ENCODE measurements at regions not wholly inside any gene's neighbourhood (a gene's known extent, or its start where the extent isn't known, plus 50 kb on each side); places are given as distances from the start of the nearest gene placed in this dataset.
A peak's percentile ranks its signal among the peaks of the same experiment; 100 is the strongest.

- TF ChIP-seq SPI1 (IDR thresholded peaks at IDR 0.05; ENCODE audit: low read depth, low read length), result no peak
- no peak for TF ChIP-seq POU2F2 (IDR thresholded peaks at IDR 0.05; ENCODE audit: low read depth, low read length)
- TF ChIP-seq POLR2AphosphoS5 (IDR thresholded peaks at IDR 0.05; ENCODE audit: low read depth, low read length), result no peak
- TF ChIP-seq POLR2A (IDR thresholded peaks at IDR 0.05; ENCODE audit: low read depth, low read length), result no peak
- TF ChIP-seq TAF1 (IDR thresholded peaks at IDR 0.05; ENCODE audit: low read depth, low read length), result no peak
- TF ChIP-seq PAX5 (IDR thresholded peaks at IDR 0.05; ENCODE audit: insufficient read depth, low read length, severe bottlenecking), result no peak
- DNase-seq (ENCODE audit: insufficient read length, low spot score) (no peak), FAIRE-seq (no peak)
Measured at GRCh38 chr18:72223733-72224132, 320.4 kb downstream of the CBLN2 start.

GRCh38 chr18:72208920-72209676 lies 335.0 kb downstream of the CBLN2 start:
- no peak for FAIRE-seq
- no peak for TF ChIP-seq POU2F2 (IDR thresholded peaks at IDR 0.05; ENCODE audit: low read depth, low read length)

GRCh38 chr18:72207280-72207679 lies 336.9 kb downstream of the CBLN2 start:
- FAIRE-seq (no peak), DNase-seq (ENCODE audit: insufficient read length, low spot score) (no peak)
- no peak for TF ChIP-seq SPI1 (IDR thresholded peaks at IDR 0.05; ENCODE audit: low read depth, low read length)
- no peak for TF ChIP-seq PAX5 (IDR thresholded peaks at IDR 0.05; ENCODE audit: insufficient read depth, low read length, severe bottlenecking)
- no peak for TF ChIP-seq TAF1 (IDR thresholded peaks at IDR 0.05; ENCODE audit: low read depth, low read length)
- TF ChIP-seq POU2F2 (IDR thresholded peaks at IDR 0.05; ENCODE audit: low read depth, low read length), result no peak
- TF ChIP-seq POLR2AphosphoS5 (IDR thresholded peaks at IDR 0.05; ENCODE audit: low read depth, low read length), result no peak
- no peak for TF ChIP-seq POLR2A (IDR thresholded peaks at IDR 0.05; ENCODE audit: low read depth, low read length)

More at GRCh38 chr18:72208920-72209676, 335.0 kb downstream of the CBLN2 start:
- no peak for DNase-seq (ENCODE audit: insufficient read length, low spot score)

GRCh38 chr18:72206814-72207213 lies 337.3 kb downstream of the CBLN2 start:
- TF ChIP-seq POLR2AphosphoS5 (IDR thresholded peaks at IDR 0.05; ENCODE audit: low read depth, low read length), result no peak
- no peak for TF ChIP-seq POU2F2 (IDR thresholded peaks at IDR 0.05; ENCODE audit: low read depth, low read length)
- TF ChIP-seq POLR2A (IDR thresholded peaks at IDR 0.05; ENCODE audit: low read depth, low read length), result no peak
- no peak for TF ChIP-seq PAX5 (IDR thresholded peaks at IDR 0.05; ENCODE audit: insufficient read depth, low read length, severe bottlenecking)
- TF ChIP-seq SPI1 (IDR thresholded peaks at IDR 0.05; ENCODE audit: low read depth, low read length), result no peak
- no peak for TF ChIP-seq TAF1 (IDR thresholded peaks at IDR 0.05; ENCODE audit: low read depth, low read length)
- DNase-seq (ENCODE audit: insufficient read length, low spot score) (no peak), FAIRE-seq (no peak)

GRCh38 chr18:72201032-72201431 lies 343.1 kb downstream of the CBLN2 start:
- TF ChIP-seq PAX5 (IDR thresholded peaks at IDR 0.05; ENCODE audit: insufficient read depth, low read length, severe bottlenecking) (no peak), POU2F2 (IDR thresholded peaks at IDR 0.05; ENCODE audit: low read depth, low read length) (no peak), POLR2A (IDR thresholded peaks at IDR 0.05; ENCODE audit: low read depth, low read length) (no peak), SPI1 (IDR thresholded peaks at IDR 0.05; ENCODE audit: low read depth, low read length) (no peak)
- FAIRE-seq (no peak), DNase-seq (ENCODE audit: insufficient read length, low spot score) (no peak)

GRCh38 chr18:72197591-72197990 lies 346.6 kb downstream of the CBLN2 start:
- no peak for TF ChIP-seq POLR2AphosphoS5 (IDR thresholded peaks at IDR 0.05; ENCODE audit: low read depth, low read length)
- no peak for TF ChIP-seq PAX5 (IDR thresholded peaks at IDR 0.05; ENCODE audit: insufficient read depth, low read length, severe bottlenecking)
- no peak for TF ChIP-seq SPI1 (IDR thresholded peaks at IDR 0.05; ENCODE audit: low read depth, low read length)
- no peak for TF ChIP-seq POU2F2 (IDR thresholded peaks at IDR 0.05; ENCODE audit: low read depth, low read length)
- no peak for TF ChIP-seq POLR2A (IDR thresholded peaks at IDR 0.05; ENCODE audit: low read depth, low read length)
- TF ChIP-seq TAF1 (IDR thresholded peaks at IDR 0.05; ENCODE audit: low read depth, low read length), result no peak
- DNase-seq (ENCODE audit: insufficient read length, low spot score) (no peak), FAIRE-seq (no peak)

- DNase-seq (ENCODE audit: insufficient read length, low spot score) (no peak), FAIRE-seq (no peak)
- no peak for TF ChIP-seq POLR2A (IDR thresholded peaks at IDR 0.05; ENCODE audit: low read depth, low read length)
- no peak for TF ChIP-seq PAX5 (IDR thresholded peaks at IDR 0.05; ENCODE audit: insufficient read depth, low read length, severe bottlenecking)
- TF ChIP-seq SPI1 (IDR thresholded peaks at IDR 0.05; ENCODE audit: low read depth, low read length), result no peak
- TF ChIP-seq POLR2AphosphoS5 (IDR thresholded peaks at IDR 0.05; ENCODE audit: low read depth, low read length), result no peak
- TF ChIP-seq POU2F2 (IDR thresholded peaks at IDR 0.05; ENCODE audit: low read depth, low read length), result no peak
Measured at GRCh38 chr18:72194072-72194471, 350.1 kb downstream of the CBLN2 start.

- FAIRE-seq (no peak), DNase-seq (ENCODE audit: insufficient read length, low spot score) (no peak)
- TF ChIP-seq TAF1 (IDR thresholded peaks at IDR 0.05; ENCODE audit: low read depth, low read length) (no peak), POLR2AphosphoS5 (IDR thresholded peaks at IDR 0.05; ENCODE audit: low read depth, low read length) (no peak), POU2F2 (IDR thresholded peaks at IDR 0.05; ENCODE audit: low read depth, low read length) (no peak), PAX5 (IDR thresholded peaks at IDR 0.05; ENCODE audit: insufficient read depth, low read length, severe bottlenecking) (no peak), SPI1 (IDR thresholded peaks at IDR 0.05; ENCODE audit: low read depth, low read length) (no peak), POLR2A (IDR thresholded peaks at IDR 0.05; ENCODE audit: low read depth, low read length) (no peak)
Measured at GRCh38 chr18:72187956-72188355, 356.2 kb downstream of the CBLN2 start.

- no peak for TF ChIP-seq POLR2AphosphoS5 (IDR thresholded peaks at IDR 0.05; ENCODE audit: low read depth, low read length)
- TF ChIP-seq SPI1 (IDR thresholded peaks at IDR 0.05; ENCODE audit: low read depth, low read length), result 0 out of 2 replicates have a peak, but pooled peaks have one; percentile 22
- TF ChIP-seq POU2F2 (IDR thresholded peaks at IDR 0.05; ENCODE audit: low read depth, low read length), result peak; percentile 92
- no peak for TF ChIP-seq POLR2A (IDR thresholded peaks at IDR 0.05; ENCODE audit: low read depth, low read length)
- TF ChIP-seq TAF1 (IDR thresholded peaks at IDR 0.05; ENCODE audit: low read depth, low read length), result no peak
- peak; percentile 66 for TF ChIP-seq PAX5 (IDR thresholded peaks at IDR 0.05; ENCODE audit: insufficient read depth, low read length, severe bottlenecking)
- FAIRE-seq, result no peak
- no peak for DNase-seq (ENCODE audit: insufficient read length, low spot score)
Measured at GRCh38 chr18:72181241-72181764, 362.8 kb downstream of the CBLN2 start.

- no peak for DNase-seq (ENCODE audit: insufficient read length, low spot score)
- TF ChIP-seq SPI1 (IDR thresholded peaks at IDR 0.05; ENCODE audit: low read depth, low read length), result no peak
- no peak for TF ChIP-seq POU2F2 (IDR thresholded peaks at IDR 0.05; ENCODE audit: low read depth, low read length)
- no peak for TF ChIP-seq POLR2A (IDR thresholded peaks at IDR 0.05; ENCODE audit: low read depth, low read length)
- no peak for TF ChIP-seq PAX5 (IDR thresholded peaks at IDR 0.05; ENCODE audit: insufficient read depth, low read length, severe bottlenecking)
- no peak for TF ChIP-seq POLR2AphosphoS5 (IDR thresholded peaks at IDR 0.05; ENCODE audit: low read depth, low read length)
- no peak for TF ChIP-seq TAF1 (IDR thresholded peaks at IDR 0.05; ENCODE audit: low read depth, low read length)
- FAIRE-seq, result no peak
Measured at GRCh38 chr18:72180689-72181088, 363.5 kb downstream of the CBLN2 start.

All from GM12891 (cell line).